GM19238 (cell line): ENCODE measurements at regions not wholly inside any gene's neighbourhood (a gene's known extent, or its start where the extent isn't known, plus 50 kb on each side); places are given as distances from the start of the nearest gene placed in this dataset.

Experiments used
- DNase-seq: peaks from one replicate; pipeline ENCODE4 v3.0.0; 2011; ENCODE audit warnings: low spot score; ENCODE audit not compliant: insufficient read length

DNA sequence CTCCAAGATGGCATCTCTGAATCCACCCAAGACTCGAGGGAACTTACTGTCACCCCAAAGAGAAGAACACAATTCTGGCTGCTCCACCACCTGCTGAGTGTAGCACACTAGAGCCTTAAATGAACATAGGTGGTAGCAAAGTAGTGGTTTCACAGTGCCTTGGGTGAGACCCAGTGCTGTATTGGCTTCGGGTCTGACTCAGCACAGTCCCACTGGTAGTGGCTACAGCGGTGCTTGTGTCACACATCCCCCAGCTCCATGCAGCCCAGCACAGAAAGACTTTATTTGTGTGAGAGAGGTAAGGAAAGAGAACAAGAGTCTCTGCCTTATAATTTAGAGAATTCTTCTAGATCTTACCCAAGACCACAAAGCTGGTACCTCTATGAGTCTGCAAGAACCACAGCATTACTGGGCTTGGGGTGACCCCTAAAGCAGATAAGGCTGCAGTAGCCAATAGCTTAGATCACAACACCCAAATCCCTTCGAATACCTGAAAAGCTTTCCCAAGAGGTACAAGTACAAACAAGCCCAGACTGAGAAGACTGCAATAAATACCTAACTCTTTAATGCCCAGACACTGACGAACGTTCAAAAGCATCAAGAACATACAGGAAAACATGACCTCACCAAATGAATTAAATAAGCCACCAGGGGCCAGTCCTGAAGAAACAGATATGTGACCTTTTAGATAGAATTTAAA, 83.3 kb upstream of the SLC38A4 start:
- DNase-seq = no peak

DNA sequence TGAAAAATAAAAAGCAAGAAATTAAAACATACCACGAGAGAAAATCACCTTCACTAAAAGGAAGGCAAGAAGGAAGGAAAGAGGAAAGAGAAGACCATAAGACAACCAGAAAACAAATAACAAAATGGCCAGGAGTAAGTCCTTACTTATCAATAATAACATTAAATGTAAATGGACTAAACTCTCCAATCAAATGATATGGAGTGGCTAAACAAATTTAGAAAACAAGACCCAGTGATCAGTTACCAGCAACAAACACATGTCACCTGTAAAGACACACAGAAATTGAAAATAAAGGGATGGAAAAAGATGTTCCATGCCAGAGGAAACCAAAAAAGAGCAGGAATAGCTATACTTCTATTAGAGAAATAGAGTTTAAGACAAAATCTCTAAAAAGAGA, 85.0 kb upstream of the SLC38A4 start:
- DNase-seq = no peak

DNA sequence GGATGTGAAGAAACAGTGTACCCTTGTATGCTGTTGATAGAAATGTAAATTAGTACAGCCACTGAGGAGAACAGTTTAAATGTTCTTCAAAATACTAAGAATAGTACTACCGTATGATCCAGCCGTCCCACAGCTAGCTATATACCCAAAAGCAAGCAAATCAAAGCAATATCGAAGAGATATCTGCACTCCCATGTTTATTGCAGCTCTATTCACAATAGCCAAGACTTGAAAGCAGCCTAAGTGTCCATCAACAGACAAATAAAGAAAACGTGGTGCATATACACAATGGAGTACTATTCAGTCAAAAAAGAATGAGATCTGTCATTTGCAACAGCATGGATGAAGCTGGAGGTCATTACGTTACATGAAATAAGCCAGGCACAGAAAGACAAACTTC, 88.5 kb upstream of the SLC38A4 start:
- DNase-seq = no peak

DNA sequence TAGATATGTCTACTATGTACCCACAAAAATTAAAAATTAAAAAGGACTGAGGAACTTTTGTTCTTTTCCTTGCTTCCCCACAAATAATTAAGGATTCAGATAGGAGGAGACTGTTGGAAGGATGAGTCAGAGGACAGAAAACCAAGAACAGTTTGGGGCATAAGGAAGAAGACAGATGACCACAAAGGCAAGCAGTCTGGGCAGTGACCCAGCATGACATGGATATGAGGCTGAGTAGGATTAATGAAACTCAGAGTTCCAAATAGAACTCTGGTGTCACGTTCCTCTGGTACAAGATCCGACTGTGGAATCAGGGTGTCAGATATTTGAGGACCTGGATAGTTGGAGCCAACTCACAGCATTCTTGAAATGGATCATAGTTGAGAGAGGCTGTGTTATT, 89.3 kb upstream of the SLC38A4 start:
- no peak for DNase-seq

DNA sequence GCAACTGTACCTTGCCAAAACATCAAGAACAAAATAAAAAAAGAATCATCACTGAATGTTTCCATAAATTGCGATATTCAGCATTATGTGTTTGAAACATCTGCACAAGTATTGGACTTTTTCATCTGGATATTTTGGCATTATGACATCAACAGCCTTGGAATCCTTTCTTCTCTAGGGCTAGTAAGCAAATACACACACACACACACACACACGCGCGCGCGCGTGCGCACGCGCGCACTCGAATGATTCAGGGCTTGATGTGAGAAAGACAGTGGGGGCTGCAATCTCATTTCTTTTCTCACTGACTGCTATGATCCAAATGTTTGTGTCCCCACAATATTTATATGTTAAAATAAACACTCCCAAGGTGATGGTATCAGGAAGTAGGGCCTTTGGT, 90.0 kb upstream of the SLC38A4 start:
- no peak for DNase-seq

DNA sequence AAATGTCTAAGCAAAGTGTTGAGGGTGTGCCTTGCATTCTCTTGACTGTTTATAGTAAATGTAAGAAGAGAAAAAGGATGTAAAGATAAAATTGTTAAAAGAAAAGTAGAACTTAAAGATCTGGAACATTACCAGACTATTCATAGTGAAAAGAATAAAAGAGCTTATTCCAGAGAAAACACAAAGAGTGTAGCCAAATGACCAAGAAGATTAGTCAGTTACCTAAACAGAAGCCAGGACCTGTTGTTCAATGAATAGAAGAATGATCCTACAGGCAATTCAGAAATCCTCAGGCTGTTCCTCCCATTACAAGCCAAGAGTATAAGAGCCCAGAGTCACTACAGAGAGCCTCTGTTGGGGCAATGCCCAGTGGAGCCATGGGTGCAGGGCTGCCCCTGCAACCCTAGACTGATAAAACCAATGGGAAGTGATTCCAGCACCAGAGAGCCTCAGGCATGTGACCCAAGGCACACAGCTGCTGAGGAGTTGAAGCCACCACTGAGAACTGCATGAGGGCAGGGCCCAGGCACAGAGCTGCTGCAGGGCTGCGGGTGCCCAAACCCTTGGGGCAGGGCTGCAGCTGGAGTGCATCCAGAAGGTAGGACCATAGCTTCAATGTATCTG, 91.1 kb upstream of the SLC38A4 start:
- no peak for DNase-seq

DNA sequence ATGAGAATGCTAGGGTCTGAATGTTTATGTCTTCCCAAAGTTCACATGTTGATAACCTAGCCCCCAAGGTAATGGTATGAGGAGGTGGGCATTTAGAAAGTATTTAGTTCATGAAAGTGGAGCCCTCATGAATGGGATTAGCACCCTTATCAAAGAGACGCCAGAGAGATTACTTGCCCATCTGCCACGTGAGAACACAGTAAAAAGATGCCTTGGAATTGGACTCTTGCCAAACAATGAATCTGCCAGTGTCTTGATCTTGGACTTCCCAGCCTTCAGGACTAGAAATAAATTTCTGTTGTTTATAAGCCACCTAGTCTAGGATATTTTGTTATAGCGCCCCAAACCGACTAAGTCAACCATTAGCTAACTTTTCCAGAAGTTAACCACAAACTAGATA, 92.0 kb upstream of the SLC38A4 start:
- DNase-seq = no peak

DNA sequence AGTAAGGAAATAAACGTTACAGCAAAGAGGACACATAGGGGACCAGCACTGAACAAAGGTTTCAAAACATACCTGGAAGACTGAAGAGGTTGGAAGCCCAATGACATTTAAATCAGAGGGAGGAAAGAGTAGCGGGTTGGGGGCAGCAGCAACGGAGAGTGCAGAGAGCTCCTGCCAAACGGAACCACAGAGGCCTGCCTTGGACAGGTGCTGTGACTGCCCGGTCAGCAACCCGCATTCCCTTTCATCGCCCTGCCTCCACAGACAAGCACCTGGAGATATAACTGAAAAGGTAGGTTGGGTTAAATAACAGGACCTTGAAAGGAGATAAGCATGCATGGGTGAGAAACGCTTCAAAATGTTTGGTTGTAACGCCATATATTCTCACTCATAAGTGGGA, 92.8 kb upstream of the SLC38A4 start:
- DNase-seq = no peak

DNA sequence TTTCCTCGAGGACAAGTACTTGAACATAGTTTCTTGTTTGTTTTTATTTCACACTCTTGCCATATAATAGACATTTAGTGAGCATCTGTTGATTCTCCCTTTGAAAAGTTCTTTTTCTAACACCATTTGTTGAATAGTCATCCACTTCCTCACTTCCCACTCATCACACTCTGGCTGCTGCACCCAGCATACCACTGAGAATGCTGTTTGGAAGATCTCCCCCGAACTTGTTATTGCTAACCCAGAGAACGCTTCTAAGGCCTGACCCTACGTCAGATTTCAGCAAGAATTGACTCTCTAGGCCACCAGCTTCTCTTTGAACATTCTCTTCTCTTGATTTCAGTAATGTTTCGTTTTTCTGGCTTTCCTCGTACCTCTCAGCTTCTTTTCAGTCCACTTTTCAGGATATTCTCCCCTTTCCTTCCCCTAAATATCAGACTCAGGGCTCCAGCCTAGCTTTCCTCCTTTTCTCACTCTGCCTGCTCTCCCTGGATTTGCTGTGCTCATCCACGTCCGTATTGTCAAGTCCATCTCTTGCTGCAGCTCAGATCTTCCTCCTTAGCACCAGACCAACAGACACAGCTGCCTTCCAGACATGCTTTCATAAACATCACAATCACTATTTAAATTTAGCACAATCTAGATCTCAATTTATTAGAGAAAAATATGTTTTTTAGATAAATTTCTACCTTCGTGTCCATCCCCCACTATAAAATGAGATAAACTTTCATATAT, 94.0 kb upstream of the SLC38A4 start:
- DNase-seq = no peak

DNA sequence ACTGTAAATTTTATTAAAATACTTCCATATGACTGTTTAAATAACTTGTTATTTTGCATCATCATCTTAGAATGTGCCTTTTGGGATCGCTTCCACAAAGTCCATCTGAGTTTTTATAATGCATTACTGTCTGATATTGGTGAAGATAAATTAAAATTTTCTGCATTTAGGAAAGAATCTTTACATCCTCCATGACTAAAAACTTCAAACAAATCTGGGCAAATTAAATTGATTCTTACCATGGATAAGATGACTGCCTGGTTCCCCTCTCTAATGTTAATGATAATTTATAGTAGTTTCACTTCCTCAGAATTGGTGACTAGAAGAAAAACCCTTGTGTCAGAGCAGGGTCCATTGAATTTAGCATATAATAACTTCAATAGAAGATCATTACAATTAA, 94.7 kb upstream of the SLC38A4 start:
- peak; percentile 7 for DNase-seq

DNA sequence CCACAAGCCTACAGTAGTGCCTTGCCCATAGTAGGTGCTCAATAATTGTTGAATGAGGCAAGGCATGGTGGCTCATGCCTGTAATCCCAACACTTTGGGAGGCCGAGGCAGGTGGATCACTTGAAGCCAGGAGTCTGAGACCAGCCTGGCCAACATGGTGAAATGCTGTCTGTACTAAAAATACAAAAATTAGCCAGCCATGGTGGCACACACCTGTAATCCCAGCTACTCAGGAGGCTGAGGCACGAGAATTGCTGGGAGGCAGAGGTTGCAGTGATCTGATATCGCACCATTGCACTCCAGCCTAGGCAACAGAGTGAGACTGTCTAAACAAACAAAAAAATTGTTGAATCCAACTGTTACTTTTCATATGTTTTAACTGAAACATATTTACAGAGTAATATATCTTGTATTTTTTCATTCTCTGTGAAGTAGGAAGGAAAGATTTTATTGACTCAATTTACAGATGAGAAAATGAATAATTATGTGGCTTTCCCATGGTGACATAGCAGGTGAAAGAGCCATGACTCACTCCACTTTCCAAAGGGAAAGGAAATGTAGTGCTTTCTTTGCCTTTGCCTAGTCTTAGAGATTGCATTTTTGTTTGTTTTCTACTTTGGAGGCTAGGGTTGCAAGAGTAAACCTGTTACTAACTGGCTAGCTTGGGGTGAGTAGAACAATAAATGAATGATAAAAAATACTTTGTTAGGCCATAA, 95.4 kb upstream of the SLC38A4 start:
- no peak for DNase-seq

DNA sequence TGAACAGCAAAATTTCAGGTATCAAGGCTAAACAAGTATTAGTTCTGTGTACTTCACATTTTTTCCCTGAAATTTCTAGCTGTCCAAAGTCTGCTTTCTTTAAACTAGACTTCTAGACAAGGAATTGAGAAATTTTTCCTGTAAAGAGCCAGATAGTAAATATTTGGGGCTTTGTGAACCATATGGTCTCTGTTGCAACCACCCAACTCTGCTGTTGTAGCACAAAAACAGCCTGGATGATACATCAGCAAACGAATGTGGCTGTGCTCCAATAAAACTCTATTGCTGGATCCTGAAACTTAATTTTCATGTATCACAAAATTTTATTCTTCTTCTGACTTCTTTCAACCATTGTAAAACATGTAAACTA, 96.0 kb upstream of the SLC38A4 start:
- DNase-seq = no peak

DNA sequence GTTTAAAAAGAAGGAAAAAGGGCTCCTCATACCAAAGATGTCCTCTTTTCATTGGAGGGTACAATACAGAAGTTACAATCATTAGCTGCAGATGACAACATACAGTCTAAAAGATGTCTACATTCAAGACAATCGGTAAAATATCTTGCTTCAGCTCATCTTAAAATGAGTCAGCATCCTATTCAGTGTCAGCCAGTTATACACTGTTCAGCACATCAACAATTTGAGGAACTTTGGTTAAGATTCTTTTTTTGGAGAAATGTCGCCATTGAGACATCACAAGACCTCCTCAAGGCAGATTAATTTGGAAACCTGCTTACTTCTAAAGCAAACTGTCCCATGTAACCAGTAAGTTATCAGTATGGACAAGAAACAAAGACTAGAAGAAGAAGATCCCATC, 100.7 kb upstream of the SLC38A4 start:
- no peak for DNase-seq

DNA sequence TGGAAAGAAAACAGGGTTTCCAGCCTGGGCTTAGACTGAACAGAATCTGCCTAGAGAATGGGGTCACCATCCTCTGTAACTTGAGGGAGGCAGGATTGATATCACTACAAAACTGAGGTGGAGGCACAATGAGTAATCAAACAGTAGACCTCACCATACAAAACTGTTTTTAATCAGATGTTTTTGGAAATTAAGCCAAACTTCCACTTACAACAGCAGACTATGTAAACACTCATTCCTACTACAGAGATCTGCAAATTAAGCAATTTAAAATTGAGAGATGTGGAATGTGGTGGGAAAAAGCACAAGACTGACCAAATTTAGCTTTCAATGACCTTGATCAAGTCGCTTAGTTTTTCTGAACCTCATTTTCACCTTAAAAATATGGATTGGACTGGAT, 104.3 kb upstream of the SLC38A4 start:
- no peak for DNase-seq

DNA sequence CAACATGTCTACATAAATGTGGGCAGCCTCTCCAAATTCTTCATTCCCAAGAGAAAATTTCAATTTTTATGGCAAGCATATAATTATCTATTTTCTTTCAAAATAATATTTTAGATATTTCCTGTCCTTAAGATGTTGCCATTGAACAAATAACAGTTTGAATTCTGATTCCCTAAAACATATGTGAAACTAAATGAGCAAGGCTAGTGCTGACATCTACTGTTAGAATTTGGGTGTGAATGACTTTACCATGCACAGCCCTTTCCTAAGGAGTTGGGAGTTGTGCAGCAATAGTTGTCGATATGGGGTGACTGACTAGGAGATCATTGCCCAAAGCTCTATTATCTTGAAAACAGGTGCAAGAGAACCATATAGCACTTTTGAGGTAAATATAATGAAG, 108.2 kb upstream of the SLC38A4 start:
- no peak for DNase-seq

DNA sequence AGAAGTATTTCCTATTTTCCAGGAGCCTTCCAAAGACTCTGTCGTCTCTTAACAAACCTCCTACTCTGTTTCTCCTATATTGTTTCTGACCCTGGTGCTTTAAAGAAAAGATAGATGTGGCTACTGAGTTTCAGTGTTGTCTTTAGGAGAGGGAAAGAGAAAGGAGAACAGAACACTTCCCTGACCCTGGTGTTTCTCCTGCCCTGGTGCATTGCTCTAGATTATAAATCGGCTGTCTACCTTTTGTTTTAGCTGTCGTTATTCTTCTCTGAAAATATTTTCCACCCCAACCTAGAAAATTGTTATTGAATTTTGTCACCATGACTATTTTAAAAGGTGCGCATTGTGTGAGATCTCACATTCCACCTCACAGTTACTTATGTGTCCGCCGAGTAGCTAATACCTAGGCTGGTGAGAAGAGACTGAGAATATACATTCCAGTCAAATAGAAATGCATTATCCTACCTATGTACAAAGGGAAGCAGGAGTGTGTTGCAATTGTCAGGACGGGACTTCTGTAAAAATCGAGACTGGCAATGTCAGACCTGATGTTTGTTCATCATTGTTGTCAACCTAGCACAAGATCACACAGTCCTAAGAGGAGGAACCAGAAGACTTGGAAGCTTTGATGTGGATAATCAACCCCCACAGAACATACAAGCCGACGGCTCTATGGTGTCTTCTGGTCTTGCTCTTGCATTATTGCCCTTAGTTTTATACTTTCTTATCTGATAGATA, 108.7 kb upstream of the SLC38A4 start:
- no peak for DNase-seq

DNA sequence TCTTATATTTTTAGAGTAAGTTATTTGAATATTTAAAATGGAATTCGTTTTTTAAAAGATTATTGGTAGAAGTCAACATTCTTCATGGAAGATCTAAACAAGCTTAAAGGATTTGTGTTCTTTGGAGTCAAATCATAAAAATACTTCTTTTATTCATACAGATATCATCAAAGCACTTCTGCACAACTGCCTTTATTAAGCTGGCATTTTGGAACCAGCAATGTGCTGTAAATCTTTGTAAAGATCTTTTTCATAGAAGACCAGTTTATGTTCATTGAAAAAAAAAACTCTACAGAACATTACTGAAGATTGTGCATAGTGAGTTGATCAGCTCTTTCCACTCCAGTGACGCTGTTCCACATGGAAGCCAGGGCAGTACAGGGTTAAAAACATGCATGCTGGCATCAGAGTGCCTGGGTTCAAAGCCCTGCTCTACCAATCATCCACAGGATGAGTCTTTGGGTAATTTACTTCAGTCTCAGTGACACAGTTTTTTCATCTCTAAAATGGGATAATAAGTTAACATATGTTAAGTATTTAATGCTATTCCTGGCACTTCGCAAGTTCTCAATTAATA, 109.6 kb upstream of the SLC38A4 start:
- no peak for DNase-seq

DNA sequence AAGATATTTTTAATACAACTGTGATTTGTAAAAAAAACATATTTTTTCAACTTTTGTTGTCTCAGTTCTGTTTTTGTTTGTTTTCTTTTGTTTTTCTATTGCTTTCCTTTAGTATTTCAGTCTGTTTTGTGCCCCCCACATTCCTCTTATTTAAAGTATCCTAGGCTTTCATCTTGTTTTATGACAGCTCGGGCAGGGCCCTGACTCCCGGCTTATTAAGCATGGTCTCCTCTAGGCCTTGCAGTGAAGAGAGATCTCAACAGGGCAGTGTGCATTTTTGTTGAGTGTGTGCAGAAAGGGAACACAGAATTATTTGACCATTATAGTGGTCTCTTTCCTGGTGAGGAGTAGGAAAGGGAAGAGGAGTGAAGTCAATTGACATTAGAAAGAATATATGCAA, 110.2 kb upstream of the SLC38A4 start:
- no peak for DNase-seq

DNA sequence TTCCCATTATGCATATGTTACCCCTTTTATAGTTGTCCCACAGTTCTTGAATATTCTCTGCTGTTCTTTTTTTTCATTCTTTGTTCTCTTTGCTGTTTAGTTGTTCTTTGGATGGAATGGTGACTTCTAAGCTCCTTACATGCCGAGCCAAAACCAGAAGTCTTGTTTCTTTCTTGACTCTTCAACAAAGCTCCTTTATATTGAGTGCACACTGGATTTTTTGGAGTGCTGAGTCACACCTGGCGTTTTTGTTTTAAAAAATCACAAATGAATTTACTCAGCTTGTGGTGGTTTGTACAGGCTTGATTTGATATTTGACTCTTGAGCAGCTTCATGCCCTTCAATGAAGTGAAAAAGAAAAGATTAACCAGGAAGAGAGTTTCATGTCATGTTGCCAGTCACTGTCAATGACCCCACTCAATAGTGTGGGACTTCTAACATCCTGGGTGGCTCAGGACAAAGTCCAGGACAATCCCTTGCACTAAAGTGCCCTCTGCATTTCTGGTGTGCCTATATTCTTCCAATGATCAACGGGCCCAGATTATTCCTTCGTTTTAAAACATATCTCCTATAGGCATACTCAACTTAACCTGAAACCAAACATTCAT, 112.4 kb upstream of the SLC38A4 start:
- DNase-seq = no peak

DNA sequence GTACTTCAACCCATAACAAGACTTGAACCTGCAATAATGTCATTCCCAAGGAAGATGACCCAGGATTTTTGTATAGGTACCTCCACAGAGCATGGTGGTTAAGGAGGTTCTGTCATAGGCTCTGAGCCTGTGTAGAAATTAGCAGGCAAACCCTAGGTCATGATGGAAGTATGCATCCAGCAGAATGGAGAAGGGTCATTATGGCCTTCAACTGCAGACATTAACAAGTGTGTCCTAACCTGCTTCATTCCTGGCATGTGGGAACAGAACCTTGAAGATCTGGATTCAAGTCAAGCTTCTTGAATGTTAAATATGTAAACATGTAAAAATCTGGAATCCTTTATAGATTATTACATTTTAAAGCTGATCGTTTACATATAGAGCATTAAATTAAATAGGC, 116.2 kb upstream of the SLC38A4 start:
- DNase-seq = no peak

DNA sequence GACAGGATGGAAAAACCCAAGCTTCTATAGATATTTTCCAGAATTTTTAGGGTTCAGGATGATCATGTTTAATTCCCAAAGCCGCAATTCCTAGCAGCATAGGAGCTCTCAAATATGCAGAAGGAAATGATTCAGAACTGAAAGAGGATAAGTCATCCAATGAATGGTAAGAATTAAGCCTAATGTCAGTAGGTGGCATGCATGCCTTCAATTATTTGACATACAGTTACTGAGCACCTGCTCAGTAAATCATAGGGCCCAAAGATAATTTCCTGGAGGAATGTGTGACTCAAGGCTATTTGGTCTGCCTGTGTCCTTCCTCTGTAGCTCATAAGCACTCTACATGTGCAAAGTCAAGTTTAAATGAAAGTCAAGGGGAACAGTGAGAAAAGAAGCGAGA, 116.8 kb upstream of the SLC38A4 start:
- DNase-seq = no peak
